HepG2 (cell line): ENCODE measurements at regions not wholly inside any gene's neighbourhood (a gene's known extent, or its start where the extent isn't known, plus 50 kb on each side); places are given as distances from the start of the nearest gene placed in this dataset.

ENCODE experiments used
- CTCF ChIP-seq: sonication (generic); formaldehyde crosslinking; IDR thresholded peaks from 2 replicates; pipeline ENCODE4 v1.5.0; 2020; ENCODE audit warnings: mild to moderate bottlenecking, missing genetic modification reagents, moderate library complexity
- NBN ChIP-seq: fragments of 450-650 bp; conservative IDR thresholded peaks from 2 replicates; pipeline ENCODE4 v1.6.1; 2017
- NFE2L1 ChIP-seq: sonication (generic); formaldehyde crosslinking; IDR thresholded peaks from 2 replicates; pipeline ENCODE4 v1.4.0; 2020; ENCODE audit warnings: missing genetic modification reagents, mild to moderate bottlenecking, borderline replicate concordance
- NR2C2 ChIP-seq: sonication (generic); formaldehyde crosslinking; IDR thresholded peaks from 2 replicates; pipeline ENCODE4 v1.4.0; 2020; ENCODE audit warnings: missing genetic modification reagents, mild to moderate bottlenecking, moderate library complexity, borderline replicate concordance
- RAD21 ChIP-seq: fragments of 450-650 bp; formaldehyde crosslinking; IDR thresholded peaks from 2 replicates; pipeline ENCODE4 v1.5.0; 2020; ENCODE audit warnings: mild to moderate bottlenecking
- SUZ12 ChIP-seq: fragments of 150-350 bp; IDR thresholded peaks from 2 replicates; pipeline ENCODE4 v1.6.1; 2014; ENCODE audit warnings: low read depth, low read length
- ZBTB2 ChIP-seq: sonication (generic); formaldehyde crosslinking; IDR thresholded peaks from 2 replicates; pipeline ENCODE4 v1.8.0; 2022; ENCODE audit warnings: low read depth, missing genetic modification reagents
- ZNF10 ChIP-seq: sonication (generic); formaldehyde crosslinking; IDR thresholded peaks from 2 replicates; pipeline ENCODE4 v1.4.0; 2020; ENCODE audit warnings: mild to moderate bottlenecking, low read depth, missing genetic modification reagents, borderline replicate concordance
- ZNF205 ChIP-seq: IDR thresholded peaks from 2 replicates; pipeline ENCODE4 v1.6.1; 2018; ENCODE audit warnings: missing biosample characterization, missing genetic modification reagents
- ZNF670 ChIP-seq: sonication (generic); formaldehyde crosslinking; IDR thresholded peaks from 2 replicates; pipeline ENCODE4 v1.8.0; 2022; ENCODE audit warnings: mild to moderate bottlenecking, missing genetic modification reagents, borderline replicate concordance
- ZNF776 ChIP-seq: sonication (generic); formaldehyde crosslinking; IDR thresholded peaks from 2 replicates; pipeline ENCODE4 v1.4.0; 2020; ENCODE audit warnings: mild to moderate bottlenecking, missing genetic modification reagents

- no peak for TF ChIP-seq SUZ12
- no peak for TF ChIP-seq RAD21
- TF ChIP-seq ZNF205 (CRISPR knock-in tag): no peak
- TF ChIP-seq NR2C2 (CRISPR knock-in tag): no peak
- no peak for TF ChIP-seq ZNF10 (CRISPR knock-in tag)
- no peak for TF ChIP-seq NBN
- no peak for TF ChIP-seq ZBTB2
- TF ChIP-seq NFE2L1 (CRISPR knock-in tag): no peak
- TF ChIP-seq ZNF776 (CRISPR knock-in tag): no peak
- TF ChIP-seq ZNF670 (CRISPR knock-in tag): no peak
- TF ChIP-seq CTCF (CRISPR knock-in tag): no peak
Measured at GRCh38 chr12:58396239-58396638, 454.9 kb downstream of the ATP23 start.
